ENCODE measurements at regions not wholly inside any gene's neighbourhood (a gene's known extent, or its start where the extent isn't known, plus 50 kb on each side); places are given as distances from the start of the nearest gene placed in this dataset.

- no peak overlapping the region for H3K27ac ChIP-seq
- no peaks in the 10 kb centered on the region for H3K36me3 ChIP-seq
- no peaks in the 10 kb centered on the region for H3K4me1 ChIP-seq (ENCODE audit: control insufficient read depth in 1 of 2, insufficient read depth in 1 of 2, low read depth in 1 of 2, low read length in 1 of 2)
- no peaks in the 10 kb centered on the region for H3K9me3 ChIP-seq
- H3K27me3 ChIP-seq: no peaks in the 10 kb centered on the region
- no peak for TF ChIP-seq CTCF (IDR thresholded peaks at IDR 0.05)
- H3K4me3 ChIP-seq (ENCODE audit: low read depth in 1 of 2, low read length in 1 of 2): no peak overlapping the region
Measured at GRCh38 chr10:23988006-23988405, 220.9 kb upstream of the KIAA1217 start.

GRCh38 chr10:23994459-23995046 is 214.4 kb upstream of the KIAA1217 start:
- TF ChIP-seq CTCF (IDR thresholded peaks at IDR 0.05): no peak
- H3K27me3 ChIP-seq: no peaks in the 10 kb centered on the region
- no peaks in the 10 kb centered on the region for H3K4me1 ChIP-seq (ENCODE audit: control insufficient read depth in 1 of 2, insufficient read depth in 1 of 2, low read depth in 1 of 2, low read length in 1 of 2)
- H3K4me3 ChIP-seq (ENCODE audit: low read depth in 1 of 2, low read length in 1 of 2): no peak overlapping the region
- H3K36me3 ChIP-seq: no peaks in the 10 kb centered on the region
- H3K9me3 ChIP-seq: no peaks in the 10 kb centered on the region
- no peak overlapping the region for H3K27ac ChIP-seq

GRCh38 chr10:23999445-23999844 is 209.5 kb upstream of the KIAA1217 start:
- Histone ChIP-seq H3K27ac (no peak overlapping the region), H3K9me3 (no peaks in the 10 kb centered on the region), H3K4me1 (ENCODE audit: control insufficient read depth in 1 of 2, insufficient read depth in 1 of 2, low read depth in 1 of 2, low read length in 1 of 2) (no peaks in the 10 kb centered on the region), H3K36me3 (no peaks in the 10 kb centered on the region), H3K27me3 (no peaks in the 10 kb centered on the region), H3K4me3 (ENCODE audit: low read depth in 1 of 2, low read length in 1 of 2) (no peak overlapping the region)
- no peak for TF ChIP-seq CTCF (IDR thresholded peaks at IDR 0.05)

GRCh38 chr10:24000271-24000813 is 208.6 kb upstream of the KIAA1217 start:
- no peak for TF ChIP-seq CTCF (IDR thresholded peaks at IDR 0.05)
- Histone ChIP-seq H3K4me1 (ENCODE audit: control insufficient read depth in 1 of 2, insufficient read depth in 1 of 2, low read depth in 1 of 2, low read length in 1 of 2) (no peaks in the 10 kb centered on the region), H3K27ac (no peak overlapping the region), H3K9me3 (no peaks in the 10 kb centered on the region), H3K4me3 (ENCODE audit: low read depth in 1 of 2, low read length in 1 of 2) (no peak overlapping the region), H3K36me3 (no peaks in the 10 kb centered on the region), H3K27me3 (no peaks in the 10 kb centered on the region)

- no peaks in the 10 kb centered on the region for H3K9me3 ChIP-seq
- H3K27ac ChIP-seq: no peak overlapping the region
- TF ChIP-seq CTCF (IDR thresholded peaks at IDR 0.05): no peak
- no peak overlapping the region for H3K4me3 ChIP-seq (ENCODE audit: low read depth in 1 of 2, low read length in 1 of 2)
- no peaks in the 10 kb centered on the region for H3K4me1 ChIP-seq (ENCODE audit: control insufficient read depth in 1 of 2, insufficient read depth in 1 of 2, low read depth in 1 of 2, low read length in 1 of 2)
- peaks cover 5% of the 10 kb centered on the region for H3K27me3 ChIP-seq
- H3K36me3 ChIP-seq: no peaks in the 10 kb centered on the region
Measured at GRCh38 chr10:24006741-24007140, 202.2 kb upstream of the KIAA1217 start.

All from neutrophil (primary cell).